Activated naive CD4-positive, alpha-beta T cell treated with anti-CD3 and anti-CD28 coated beads, Interleukin-2, amount 50 U/mL, for 24 hours (primary cell): ENCODE measurements at regions not wholly inside any gene's neighbourhood (a gene's known extent, or its start where the extent isn't known, plus 50 kb on each side); places are given as distances from the start of the nearest gene placed in this dataset.

Experiments used
- H3K27ac Mint-ChIP-seq: one replicate; pipeline ENCODE4 v1.8.0; 2021; ENCODE audit warnings: mild to moderate bottlenecking, mixed read lengths
- H3K27me3 Mint-ChIP-seq: one replicate; pipeline ENCODE4 v1.8.0; 2021; ENCODE audit warnings: mixed read lengths
- H3K36me3 Mint-ChIP-seq: one replicate; pipeline ENCODE4 v1.8.0; 2021; ENCODE audit warnings: mixed read lengths
- H3K4me1 Mint-ChIP-seq: one replicate; pipeline ENCODE4 v1.8.0; 2021; ENCODE audit warnings: mixed read lengths
- H3K4me3 Mint-ChIP-seq: one replicate; pipeline ENCODE4 v1.8.0; 2021; ENCODE audit warnings: mild to moderate bottlenecking, mixed read lengths
- H3K9me3 Mint-ChIP-seq: one replicate; pipeline ENCODE4 v1.8.0; 2021; ENCODE audit warnings: mixed read lengths

DNA sequence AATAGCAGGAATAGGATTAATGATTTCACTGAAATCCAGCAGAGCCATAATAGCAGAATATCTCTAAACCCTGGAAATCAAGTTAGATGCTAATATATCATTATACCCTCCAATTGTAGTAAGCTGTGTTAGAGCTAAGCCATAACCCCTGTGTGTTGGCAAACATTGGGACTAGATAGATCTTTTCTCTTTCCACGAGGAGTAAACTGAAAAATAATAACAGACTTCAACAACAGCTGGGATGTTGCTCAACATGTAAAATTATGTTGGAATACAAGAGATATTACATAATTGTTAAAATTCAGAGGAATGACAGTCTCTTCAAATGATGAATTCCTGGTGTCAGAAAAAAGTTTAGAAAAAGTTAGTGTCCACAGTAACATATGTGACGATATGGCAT is 383.8 kb downstream of the SNAPC1 start:
- Mint-ChIP-seq H3K4me1 (no peaks in the 10 kb centered on the region), H3K9me3 (peaks cover 23% of the 10 kb centered on the region), H3K27me3 (peaks cover 20% of the 10 kb centered on the region), H3K4me3 (no peak overlapping the region), H3K27ac (no peak overlapping the region), H3K36me3 (no peaks in the 10 kb centered on the region)

DNA sequence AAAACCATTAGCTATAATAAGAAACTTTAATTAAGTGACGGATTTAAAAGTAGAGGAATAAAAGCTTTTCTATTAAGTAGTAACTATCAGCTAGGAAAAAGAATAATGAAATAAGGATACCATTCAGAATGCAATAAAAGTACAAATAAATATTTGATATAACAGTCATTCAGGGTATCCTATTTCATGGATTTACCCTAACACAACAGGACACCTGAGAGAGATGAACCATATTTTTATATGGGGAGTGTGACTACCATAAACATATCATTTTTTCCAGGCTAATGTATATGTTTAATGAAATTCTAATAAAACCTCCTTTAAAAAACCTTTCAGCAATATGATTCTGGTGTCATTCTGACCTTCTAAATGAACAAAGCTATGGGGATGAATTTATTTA is 393.8 kb downstream of the SNAPC1 start:
- H3K27ac Mint-ChIP-seq: no peak overlapping the region
- H3K36me3 Mint-ChIP-seq: no peaks in the 10 kb centered on the region
- no peak overlapping the region for H3K4me3 Mint-ChIP-seq
- no peaks in the 10 kb centered on the region for H3K4me1 Mint-ChIP-seq
- peaks cover 8% of the 10 kb centered on the region for H3K27me3 Mint-ChIP-seq
- no peaks in the 10 kb centered on the region for H3K9me3 Mint-ChIP-seq

DNA sequence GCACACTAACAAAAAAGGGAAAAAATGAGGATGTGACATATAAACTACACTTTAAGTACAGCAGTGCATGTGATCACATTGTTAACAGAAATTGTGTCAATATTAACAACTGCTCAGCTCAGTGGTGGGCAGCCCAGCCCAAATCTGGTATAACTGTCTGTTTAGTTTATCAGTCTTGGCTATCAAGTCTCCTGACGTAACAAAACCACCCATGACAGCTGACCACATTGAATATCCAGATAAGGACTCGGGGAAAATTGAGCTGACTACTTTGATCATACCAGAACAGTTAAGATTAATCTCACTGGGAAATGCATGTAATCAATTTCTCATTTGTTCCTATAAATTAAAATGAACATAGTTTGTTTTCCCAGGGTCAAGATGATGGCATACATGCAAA is 396.6 kb downstream of the SNAPC1 start:
- Mint-ChIP-seq H3K27me3 (peaks cover 20% of the 10 kb centered on the region), H3K9me3 (no peaks in the 10 kb centered on the region), H3K4me3 (no peak overlapping the region), H3K36me3 (no peaks in the 10 kb centered on the region), H3K4me1 (no peaks in the 10 kb centered on the region), H3K27ac (no peak overlapping the region)

DNA sequence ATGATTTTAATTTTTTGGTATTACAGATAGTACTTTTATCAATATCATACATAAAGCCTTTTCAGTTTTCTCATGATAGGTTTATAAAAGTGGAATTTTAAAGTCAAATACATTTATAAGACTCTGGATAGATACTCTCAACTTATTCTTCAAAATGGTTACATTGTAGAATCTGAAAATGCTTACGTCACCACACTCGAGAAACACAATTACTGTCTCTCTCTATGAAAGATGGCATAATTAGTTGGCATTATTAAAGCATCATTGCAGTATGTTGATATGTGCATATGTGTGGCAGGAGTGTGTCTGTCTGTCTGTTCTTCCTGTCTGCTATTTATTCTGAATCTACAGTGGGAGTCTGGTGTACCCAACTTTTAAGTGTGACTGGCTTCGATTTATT is 397.1 kb downstream of the SNAPC1 start:
- H3K4me3 Mint-ChIP-seq: no peak overlapping the region
- H3K36me3 Mint-ChIP-seq: no peaks in the 10 kb centered on the region
- H3K27me3 Mint-ChIP-seq: peaks cover 21% of the 10 kb centered on the region
- no peak overlapping the region for H3K27ac Mint-ChIP-seq
- no peaks in the 10 kb centered on the region for H3K4me1 Mint-ChIP-seq
- no peaks in the 10 kb centered on the region for H3K9me3 Mint-ChIP-seq

DNA sequence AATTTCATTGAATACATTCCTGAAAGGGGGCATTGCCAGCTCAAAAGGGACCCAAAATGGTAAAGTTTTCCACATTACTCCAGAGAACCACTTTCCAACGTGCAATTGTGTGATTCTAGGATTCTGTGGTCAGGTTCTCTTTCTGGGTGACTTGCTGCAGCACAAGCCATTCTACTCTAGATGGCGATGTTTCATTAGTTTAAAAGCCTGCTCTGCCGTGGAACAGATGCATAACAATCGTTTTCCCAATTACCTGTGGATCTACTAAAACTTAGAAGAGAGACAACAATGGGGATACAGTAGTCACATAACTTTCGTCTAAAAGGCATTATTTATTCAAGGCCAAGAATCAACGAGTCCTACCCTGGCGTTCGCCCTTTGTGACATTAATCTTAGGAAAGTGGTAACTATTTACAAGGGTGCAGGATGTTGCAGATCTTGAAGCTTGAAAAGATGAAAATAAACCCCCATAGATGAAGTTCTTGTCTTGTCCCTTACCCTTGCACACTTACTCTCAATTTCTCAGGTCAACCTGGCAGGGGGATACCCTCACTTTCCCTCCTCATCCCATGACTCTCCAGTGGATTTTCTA is 400.9 kb downstream of the SNAPC1 start:
- Mint-ChIP-seq H3K27ac (no peak overlapping the region), H3K9me3 (no peaks in the 10 kb centered on the region), H3K4me3 (no peak overlapping the region), H3K4me1 (no peaks in the 10 kb centered on the region), H3K36me3 (no peaks in the 10 kb centered on the region), H3K27me3 (peaks cover 27% of the 10 kb centered on the region)

DNA sequence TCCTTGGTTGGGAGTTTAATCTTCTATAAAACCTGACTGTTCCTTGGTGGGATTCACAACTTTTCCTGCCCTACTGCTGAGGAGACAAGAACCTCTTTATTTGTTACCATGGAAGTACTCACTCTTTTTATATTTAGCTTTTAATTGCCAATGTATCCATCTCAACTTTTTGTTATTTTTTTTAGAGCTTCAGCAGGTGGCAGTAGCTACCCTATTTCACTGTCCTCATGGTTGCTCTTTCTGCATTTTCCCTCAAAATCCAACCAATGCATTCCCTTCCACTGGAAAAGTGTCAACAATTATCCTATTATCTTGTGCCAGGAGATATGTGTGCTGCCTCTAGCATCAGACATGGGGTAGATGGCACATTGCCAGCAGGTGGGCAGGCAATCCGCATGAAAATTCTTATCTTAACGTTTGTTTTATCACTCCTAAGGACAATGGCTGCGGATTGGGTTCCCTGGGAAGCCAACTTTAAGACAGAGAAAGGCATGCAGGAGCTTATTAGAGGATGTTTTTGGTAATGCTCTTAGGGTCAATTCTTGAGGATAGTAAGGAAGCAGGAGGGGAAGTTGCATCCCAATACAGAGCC is 406.4 kb downstream of the SNAPC1 start:
- Mint-ChIP-seq H3K36me3 (no peaks in the 10 kb centered on the region), H3K9me3 (no peaks in the 10 kb centered on the region), H3K27me3 (peaks cover 10% of the 10 kb centered on the region), H3K4me1 (no peaks in the 10 kb centered on the region), H3K27ac (no peak overlapping the region), H3K4me3 (no peak overlapping the region)

DNA sequence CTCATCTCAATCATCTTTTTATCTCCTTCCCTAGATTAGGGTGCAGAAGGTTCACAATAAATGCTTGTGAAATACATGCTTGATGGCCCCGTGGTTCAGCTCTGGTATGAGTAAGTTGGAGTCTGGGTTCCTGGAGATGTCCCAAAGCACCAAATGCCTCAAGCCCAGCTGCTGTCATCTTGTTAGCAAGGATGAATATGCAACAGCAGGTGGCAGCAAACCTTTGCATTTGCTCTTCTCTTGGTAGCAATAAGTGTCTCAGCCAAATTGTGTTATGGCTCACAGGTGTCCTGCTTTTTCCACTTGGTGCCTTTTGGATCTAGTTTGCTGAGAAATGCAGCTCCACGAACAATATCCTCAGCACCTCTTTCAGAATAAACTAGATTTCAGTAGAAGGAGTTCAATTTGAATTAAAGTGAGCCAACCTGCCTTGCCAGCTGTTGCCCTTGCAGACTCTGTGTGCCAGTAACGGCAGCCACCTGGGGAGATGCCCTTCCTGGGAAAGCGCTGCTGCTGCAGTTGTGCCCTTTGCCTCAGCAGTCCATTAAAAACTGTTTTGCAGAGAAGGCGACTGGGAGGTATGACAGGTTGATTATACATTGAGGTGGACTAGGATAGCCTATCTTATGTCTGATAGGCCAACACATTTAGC is 417.3 kb downstream of the SNAPC1 start:
- H3K4me1 Mint-ChIP-seq: no peaks in the 10 kb centered on the region

DNA sequence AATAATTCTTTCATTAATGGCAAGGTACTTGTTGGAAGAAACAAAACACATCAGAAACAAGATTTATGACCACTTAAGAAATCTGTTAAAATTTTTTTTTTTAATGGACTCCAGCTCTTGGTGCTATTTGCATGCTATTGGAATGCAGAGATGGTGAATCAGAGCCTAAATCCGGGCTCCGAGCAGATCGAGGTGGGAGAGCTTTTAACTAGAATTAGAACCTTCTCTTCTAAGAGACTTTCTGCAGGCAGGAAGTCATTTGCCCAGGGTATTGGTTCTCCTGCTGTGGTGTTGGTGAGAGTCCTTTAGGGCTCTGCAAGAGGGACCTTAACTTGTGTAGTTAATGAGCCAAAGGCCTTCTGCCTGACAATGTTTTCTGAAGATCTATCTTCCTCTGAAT is 419.4 kb downstream of the SNAPC1 start:
- H3K36me3 Mint-ChIP-seq: no peaks in the 10 kb centered on the region
- H3K27me3 Mint-ChIP-seq: peaks cover 17% of the 10 kb centered on the region
- H3K4me3 Mint-ChIP-seq: no peak overlapping the region
- no peaks in the 10 kb centered on the region for H3K9me3 Mint-ChIP-seq
- H3K4me1 Mint-ChIP-seq: no peaks in the 10 kb centered on the region
- no peak overlapping the region for H3K27ac Mint-ChIP-seq

More for the DNA sequence above, 417.3 kb downstream of the SNAPC1 start:
- Mint-ChIP-seq H3K36me3 (no peaks in the 10 kb centered on the region), H3K27ac (no peak overlapping the region), H3K9me3 (no peaks in the 10 kb centered on the region), H3K4me3 (no peak overlapping the region), H3K27me3 (peaks cover 22% of the 10 kb centered on the region)

DNA sequence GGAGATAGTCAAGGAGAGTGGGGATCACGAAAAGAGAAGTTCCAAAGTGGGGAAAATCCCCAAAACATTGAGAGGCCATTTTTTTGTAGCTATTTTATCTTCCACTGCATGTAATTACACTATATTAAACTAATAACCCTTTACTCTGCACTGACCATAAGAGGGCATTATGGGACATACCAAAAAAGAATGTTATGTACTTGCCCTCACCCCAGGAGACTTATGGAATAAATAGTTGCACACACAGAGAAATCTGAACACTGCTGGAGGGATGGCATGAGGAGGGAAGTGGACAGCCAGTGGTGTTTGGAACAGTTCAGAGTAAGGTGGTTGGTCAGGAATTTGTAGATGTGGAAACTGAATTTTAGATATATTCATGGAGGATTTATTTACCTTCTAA is 422.9 kb downstream of the SNAPC1 start:
- Mint-ChIP-seq H3K36me3 (no peaks in the 10 kb centered on the region), H3K27ac (no peak overlapping the region), H3K4me3 (no peak overlapping the region), H3K27me3 (peaks cover 17% of the 10 kb centered on the region), H3K9me3 (no peaks in the 10 kb centered on the region), H3K4me1 (no peaks in the 10 kb centered on the region)

DNA sequence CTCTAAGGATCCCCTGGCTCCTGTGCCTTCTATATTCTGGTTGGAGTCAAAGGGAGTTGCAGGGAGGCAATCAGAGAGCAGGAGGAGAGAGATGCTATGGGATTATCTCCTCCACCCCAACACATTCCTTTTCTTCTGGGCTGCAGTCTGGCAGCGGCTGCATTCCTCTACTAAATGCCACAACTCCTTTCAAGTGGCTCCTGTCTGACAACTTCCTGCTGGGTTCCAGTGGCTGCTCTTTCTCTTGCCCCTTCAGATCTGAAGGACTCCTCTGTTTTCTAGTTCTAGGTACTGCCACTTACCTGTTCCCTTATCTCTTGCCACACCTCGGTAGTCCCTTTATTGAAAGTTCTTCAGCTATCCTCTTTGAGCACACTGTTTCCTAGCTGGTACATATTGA is 425.0 kb downstream of the SNAPC1 start:
- Mint-ChIP-seq H3K27ac (no peak overlapping the region), H3K4me1 (no peaks in the 10 kb centered on the region), H3K27me3 (peaks cover 24% of the 10 kb centered on the region), H3K4me3 (no peak overlapping the region), H3K9me3 (no peaks in the 10 kb centered on the region), H3K36me3 (no peaks in the 10 kb centered on the region)

DNA sequence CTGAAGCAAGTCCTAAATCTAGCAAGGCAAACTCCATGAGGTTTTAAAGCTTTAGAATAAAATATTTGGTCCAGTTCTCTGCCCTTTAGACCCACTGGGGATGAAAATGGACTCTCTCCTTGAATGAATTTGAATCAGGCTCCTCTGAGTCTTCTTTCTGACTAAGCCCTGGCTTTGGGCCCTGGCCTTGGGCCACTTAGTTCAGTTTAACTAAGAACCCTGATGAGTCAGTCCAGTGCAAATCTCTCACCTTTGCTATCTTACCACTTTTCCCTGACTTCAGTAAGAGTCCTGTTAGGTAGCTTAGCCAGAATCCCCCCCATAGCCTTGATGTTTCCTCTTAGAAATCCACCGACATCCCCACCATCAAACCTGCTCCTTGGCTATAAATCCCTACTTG is 427.5 kb downstream of the SNAPC1 start:
- Mint-ChIP-seq H3K4me1 (no peaks in the 10 kb centered on the region), H3K36me3 (no peaks in the 10 kb centered on the region), H3K9me3 (peaks cover 5% of the 10 kb centered on the region), H3K27ac (no peak overlapping the region), H3K27me3 (peaks cover 22% of the 10 kb centered on the region), H3K4me3 (no peak overlapping the region)

DNA sequence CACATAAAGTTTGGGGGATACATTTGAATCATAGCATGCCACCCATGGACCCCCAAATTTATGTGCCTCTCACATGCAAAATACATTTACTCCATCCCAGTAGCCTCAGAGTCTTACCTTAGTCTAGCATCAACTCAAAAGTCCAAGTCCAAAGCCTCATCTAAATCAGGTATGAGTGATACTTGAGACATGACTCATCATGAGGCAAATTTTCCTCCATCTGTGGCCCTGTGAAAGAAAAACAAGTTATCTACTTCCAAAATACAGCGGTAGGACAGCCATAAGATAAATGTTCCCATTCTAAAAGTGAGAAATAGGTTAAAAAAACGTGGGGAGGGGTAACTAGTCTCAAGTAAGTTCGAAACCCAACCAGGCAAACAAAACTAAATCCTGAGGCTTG is 444.2 kb downstream of the SNAPC1 start:
- H3K4me3 Mint-ChIP-seq: no peak overlapping the region
- H3K9me3 Mint-ChIP-seq: peaks cover 9% of the 10 kb centered on the region
- peaks cover 31% of the 10 kb centered on the region for H3K27me3 Mint-ChIP-seq
- peaks cover 3% of the 10 kb centered on the region for H3K36me3 Mint-ChIP-seq
- no peak overlapping the region for H3K27ac Mint-ChIP-seq
- no peaks in the 10 kb centered on the region for H3K4me1 Mint-ChIP-seq

DNA sequence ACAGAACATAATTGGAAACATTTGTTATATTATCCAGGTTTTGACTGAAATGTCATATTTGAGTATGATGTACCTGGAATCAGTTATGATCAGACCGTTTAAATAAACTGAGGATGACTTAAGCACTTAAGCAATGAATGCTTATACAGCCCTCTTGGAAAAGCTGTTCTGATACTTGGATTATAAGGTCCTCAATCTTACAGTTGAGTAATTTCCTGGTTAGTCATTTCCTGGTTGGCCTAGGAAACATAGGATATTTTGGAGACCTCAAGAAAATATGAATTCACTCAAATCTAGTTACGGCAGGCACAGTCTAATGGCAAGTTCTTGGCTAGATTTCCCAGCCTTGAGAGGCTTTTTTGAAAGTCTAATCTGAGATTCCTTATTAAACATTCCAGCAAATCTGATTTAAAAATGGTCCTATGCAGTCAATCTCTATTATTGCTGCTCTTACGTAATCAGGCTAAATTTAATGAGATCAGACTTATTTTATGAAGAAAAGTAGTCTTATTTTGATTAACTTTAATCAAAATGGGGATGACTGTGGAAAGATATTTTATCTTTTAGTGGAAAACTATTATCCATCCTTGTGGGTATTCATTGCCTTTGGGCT is 447.2 kb downstream of the SNAPC1 start:
- no peaks in the 10 kb centered on the region for H3K4me1 Mint-ChIP-seq
- H3K36me3 Mint-ChIP-seq: peaks cover 3% of the 10 kb centered on the region
- H3K27me3 Mint-ChIP-seq: peaks cover 33% of the 10 kb centered on the region
- no peak overlapping the region for H3K4me3 Mint-ChIP-seq
- no peak overlapping the region for H3K27ac Mint-ChIP-seq
- peaks cover 9% of the 10 kb centered on the region for H3K9me3 Mint-ChIP-seq

DNA sequence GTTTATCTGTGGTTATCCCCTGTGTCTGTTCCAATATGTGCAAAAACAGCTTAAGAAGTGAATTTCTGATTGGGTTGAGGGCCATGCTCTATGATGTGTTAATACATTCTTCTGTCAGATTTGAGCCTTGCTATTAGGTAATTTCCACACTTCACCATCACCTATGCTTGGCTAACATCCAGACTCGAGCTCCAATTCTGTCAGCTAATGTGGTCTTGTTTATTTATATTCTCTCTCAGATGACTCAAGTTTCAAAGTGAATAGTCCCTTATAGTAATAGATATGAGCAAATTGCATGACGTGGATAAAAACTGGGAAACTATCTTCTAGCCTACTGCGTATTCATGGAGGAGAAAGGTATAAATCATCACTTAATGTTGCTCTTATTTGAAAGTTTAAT is 451.3 kb downstream of the SNAPC1 start:
- Mint-ChIP-seq H3K9me3 (no peaks in the 10 kb centered on the region), H3K4me1 (no peaks in the 10 kb centered on the region), H3K27ac (no peak overlapping the region), H3K36me3 (no peaks in the 10 kb centered on the region), H3K4me3 (no peak overlapping the region), H3K27me3 (peaks cover 13% of the 10 kb centered on the region)

DNA sequence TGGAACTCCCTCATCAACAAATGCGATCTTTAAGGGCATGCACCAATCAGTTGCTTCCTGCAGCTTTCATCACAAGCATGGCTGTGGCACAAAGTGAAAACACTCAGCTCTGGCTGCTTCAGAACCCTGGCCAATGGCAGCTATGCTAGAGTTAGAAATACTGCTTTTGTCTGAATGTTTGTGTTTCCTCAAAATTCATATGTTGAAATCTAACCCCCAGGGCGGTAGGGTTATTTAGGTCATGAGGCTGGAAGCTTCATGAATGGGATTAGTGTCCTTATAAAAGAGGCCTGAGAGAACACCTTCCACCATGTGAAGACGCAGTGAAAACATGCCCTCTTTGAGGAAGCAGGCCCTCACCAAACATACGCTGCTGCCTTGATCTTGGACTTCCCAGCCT is 453.9 kb downstream of the SNAPC1 start:
- Mint-ChIP-seq H3K4me1 (no peaks in the 10 kb centered on the region), H3K27me3 (peaks cover 10% of the 10 kb centered on the region), H3K27ac (no peak overlapping the region), H3K4me3 (no peak overlapping the region), H3K36me3 (no peaks in the 10 kb centered on the region), H3K9me3 (peaks cover 2% of the 10 kb centered on the region)

DNA sequence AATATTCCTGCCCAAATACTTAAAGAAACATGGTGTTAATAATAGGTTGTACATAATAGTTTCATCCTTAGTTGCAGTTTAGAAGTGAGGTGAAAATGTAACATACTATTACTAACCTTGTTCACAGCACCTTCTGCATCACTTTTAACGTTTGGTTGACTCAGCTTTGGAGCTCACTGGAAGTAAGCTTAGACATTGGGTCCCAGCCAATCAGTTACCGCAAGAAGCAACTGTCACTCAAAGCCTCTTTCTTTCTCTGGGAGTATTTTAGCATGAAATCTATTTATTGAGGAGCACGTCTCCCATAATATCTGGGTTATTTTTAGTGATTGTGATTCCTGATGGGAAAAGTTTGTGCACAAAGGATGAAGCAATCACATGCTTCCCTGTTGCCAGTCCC is 472.6 kb downstream of the SNAPC1 start:
- peaks cover 30% of the 10 kb centered on the region for H3K9me3 Mint-ChIP-seq
- no peak overlapping the region for H3K4me3 Mint-ChIP-seq
- peaks cover 15% of the 10 kb centered on the region for H3K27me3 Mint-ChIP-seq
- peaks cover 4% of the 10 kb centered on the region for H3K36me3 Mint-ChIP-seq
- H3K27ac Mint-ChIP-seq: no peak overlapping the region
- no peaks in the 10 kb centered on the region for H3K4me1 Mint-ChIP-seq
